Skin of body (tissue), 1 donor: ENCODE measurements at regions not wholly inside any gene's neighbourhood (a gene's known extent, or its start where the extent isn't known, plus 50 kb on each side); places are given as distances from the start of the nearest gene placed in this dataset.
A peak's percentile ranks its signal among the peaks of the same experiment; 100 is the strongest.
"Not testable (repeated sequence)": the region's sequence is repeated elsewhere in the genome, so short reads cannot be mapped to it uniquely, and the experiment has no call there.

ENCODE experiments used
- DNase-seq: peaks from one replicate; lab custom pipeline; 2025; lab: John Stamatoyannopoulos, UW

- no peak for DNase-seq
These were observed 89.7 kb upstream of the CCNG1 start for GRCh38 chr5:163347671-163348070.

GRCh38 chr5:163350083-163350482 is 87.3 kb upstream of the CCNG1 start:
- DNase-seq = no peak

- no peak for DNase-seq
These were observed 84.9 kb upstream of the CCNG1 start for GRCh38 chr5:163352531-163352930.

GRCh38 chr5:163355811-163356210 is 81.6 kb upstream of the CCNG1 start:
- not testable (repeated sequence) for DNase-seq

GRCh38 chr5:163357636-163358035 is 79.8 kb upstream of the CCNG1 start:
- no peak for DNase-seq

- no peak for DNase-seq
These were observed 76.7 kb upstream of the CCNG1 start for GRCh38 chr5:163360656-163361055.

- no peak for DNase-seq
These were observed 75.9 kb upstream of the CCNG1 start for GRCh38 chr5:163361450-163361849.

GRCh38 chr5:163362840-163363371 is 74.5 kb upstream of the CCNG1 start:
- no peak for DNase-seq

- DNase-seq = no peak
These were observed 74.0 kb upstream of the CCNG1 start for GRCh38 chr5:163363389-163363788.

- DNase-seq = no peak
These were observed 70.6 kb upstream of the CCNG1 start for GRCh38 chr5:163366757-163367156.

GRCh38 chr5:163369776-163370385 is 67.5 kb upstream of the CCNG1 start:
- no peak for DNase-seq

- no peak for DNase-seq
These were observed 63.8 kb upstream of the CCNG1 start for GRCh38 chr5:163373436-163374084.

GRCh38 chr5:163377982-163378381 is 59.4 kb upstream of the CCNG1 start:
- no peak for DNase-seq

- DNase-seq = no peak
These were observed 57.9 kb upstream of the CCNG1 start for GRCh38 chr5:163379298-163380155.

- no peak for DNase-seq
These were observed 55.6 kb upstream of the CCNG1 start for GRCh38 chr5:163381832-163382231.

GRCh38 chr5:163383754-163384153 is 53.6 kb upstream of the CCNG1 start:
- DNase-seq = no peak

- DNase-seq = no peak
These were observed 52.7 kb upstream of the CCNG1 start for GRCh38 chr5:163384669-163385068.

GRCh38 chr5:163385271-163385670 is 52.1 kb upstream of the CCNG1 start:
- peak; percentile 51 for DNase-seq

GRCh38 chr5:163385824-163386223 is 51.6 kb upstream of the CCNG1 start:
- no peak for DNase-seq

GRCh38 chr5:163386352-163386751 is 51.0 kb upstream of the CCNG1 start:
- no peak for DNase-seq

GRCh38 chr5:163387589-163388343 is 49.6 kb upstream of the CCNG1 start:
- no peak for DNase-seq
